IgD-negative memory B cell (primary cell): ENCODE measurements at regions not wholly inside any gene's neighbourhood (a gene's known extent, or its start where the extent isn't known, plus 50 kb on each side); places are given as distances from the start of the nearest gene placed in this dataset.
A peak's percentile ranks its signal among the peaks of the same experiment; 100 is the strongest.

Source experiments
- H3K27ac Mint-ChIP-seq, 3 donors: one replicate each; pipeline ENCODE4 v1.8.0; 2020 to 2022; ENCODE audit warnings: mild to moderate bottlenecking in 3 of 3, mixed read lengths in 3 of 3, moderate library complexity in 1 of 3
- H3K27me3 Mint-ChIP-seq: one replicate; pipeline ENCODE4 v1.8.0; 2021; ENCODE audit warnings: mixed read lengths
- H3K36me3 Mint-ChIP-seq: one replicate; pipeline ENCODE4 v1.8.0; 2020; ENCODE audit warnings: mild to moderate bottlenecking, mixed read lengths
- H3K4me1 Mint-ChIP-seq, 3 donors: one replicate each; pipeline ENCODE4 v1.8.0; 2020 to 2022; ENCODE audit warnings: mixed read lengths in 3 of 3, mild to moderate bottlenecking in 1 of 3
- H3K4me3 Mint-ChIP-seq, 4 donors: one replicate each; pipeline ENCODE4 v1.8.0; 2020 to 2022; ENCODE audit warnings: mild to moderate bottlenecking in 4 of 4, mixed read lengths in 4 of 4, moderate library complexity in 3 of 4
- H3K9me3 Mint-ChIP-seq, 3 donors: one replicate each; pipeline ENCODE4 v1.8.0; 2020 to 2021; ENCODE audit warnings: mixed read lengths in 3 of 3, mild to moderate bottlenecking in 1 of 3

DNA sequence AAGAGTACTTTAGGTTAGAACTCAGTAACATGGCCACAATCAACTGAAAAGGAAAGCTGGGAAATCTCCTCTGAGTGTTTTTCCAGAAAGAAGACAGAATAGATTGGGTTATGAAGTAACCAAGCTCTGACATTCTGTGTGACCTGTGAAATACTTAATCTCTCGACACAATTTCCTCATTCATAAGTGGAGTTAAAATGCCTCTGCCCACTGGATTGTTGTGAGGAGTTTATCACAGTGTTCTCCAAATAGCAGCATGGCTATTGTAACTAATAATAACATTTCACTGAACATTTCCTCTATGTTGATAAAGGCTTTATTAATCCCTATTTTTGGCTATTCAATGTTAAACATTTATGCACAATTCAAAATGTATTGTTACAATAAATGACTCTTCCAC, 311.0 kb downstream of the GABRB2 start:
- H3K9me3 Mint-ChIP-seq = no peaks in the 10 kb centered on the region

DNA sequence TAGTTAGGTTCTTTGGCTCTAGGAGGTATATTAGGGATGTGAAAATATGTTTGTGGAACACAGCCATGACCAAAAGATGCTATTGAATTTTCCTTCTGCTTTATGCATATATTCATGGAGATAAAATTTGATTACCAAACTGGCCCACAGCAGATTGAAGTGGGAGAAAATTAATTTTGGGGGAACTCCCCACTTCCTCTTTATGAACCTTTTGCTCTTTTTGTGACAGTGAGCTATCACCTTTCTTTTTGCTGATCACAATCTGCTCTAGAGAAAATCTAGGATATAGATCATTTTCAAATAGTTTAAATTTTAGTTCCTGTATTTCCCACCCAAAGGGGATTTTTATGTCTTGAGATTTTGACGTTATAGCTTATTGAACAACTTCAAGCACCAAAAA, 313.0 kb downstream of the GABRB2 start:
- Mint-ChIP-seq H3K4me1 (no peaks in the 10 kb centered on the region), H3K27ac (no peak overlapping the region), H3K9me3 (no peaks in the 10 kb centered on the region), H3K4me3 (no peak overlapping the region), H3K36me3 (no peaks in the 10 kb centered on the region), H3K27me3 (no peaks in the 10 kb centered on the region)

More for the DNA sequence above, 311.0 kb downstream of the GABRB2 start:
- Mint-ChIP-seq H3K36me3 (no peaks in the 10 kb centered on the region), H3K27me3 (no peaks in the 10 kb centered on the region), H3K27ac (no peak overlapping the region), H3K4me3 (no peak overlapping the region), H3K4me1 (no peaks in the 10 kb centered on the region)

DNA sequence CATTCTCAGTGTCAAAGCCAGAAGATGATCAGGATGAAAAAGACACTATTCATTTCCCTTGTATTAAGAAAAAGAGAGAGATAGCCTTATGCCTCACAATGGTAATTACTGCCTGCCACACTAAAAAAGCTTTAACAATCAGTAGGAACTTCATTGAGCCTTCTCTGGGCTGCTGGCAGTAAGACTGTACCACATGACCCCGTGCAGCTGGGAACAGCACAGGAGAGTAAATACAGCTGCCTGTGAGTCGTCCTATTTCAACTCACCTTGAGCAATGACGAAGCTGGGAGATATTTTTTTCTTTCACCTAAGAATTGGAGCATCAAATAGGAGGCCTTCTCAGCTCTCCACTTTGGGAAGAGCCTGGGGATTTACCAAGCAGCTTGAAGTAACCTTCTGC, 316.3 kb downstream of the GABRB2 start:
- no peaks in the 10 kb centered on the region for H3K27me3 Mint-ChIP-seq
- H3K27ac Mint-ChIP-seq = no peak overlapping the region
- no peaks in the 10 kb centered on the region for H3K36me3 Mint-ChIP-seq
- no peak overlapping the region for H3K4me3 Mint-ChIP-seq
- H3K9me3 Mint-ChIP-seq = no peaks in the 10 kb centered on the region
- H3K4me1 Mint-ChIP-seq = no peaks in the 10 kb centered on the region

DNA sequence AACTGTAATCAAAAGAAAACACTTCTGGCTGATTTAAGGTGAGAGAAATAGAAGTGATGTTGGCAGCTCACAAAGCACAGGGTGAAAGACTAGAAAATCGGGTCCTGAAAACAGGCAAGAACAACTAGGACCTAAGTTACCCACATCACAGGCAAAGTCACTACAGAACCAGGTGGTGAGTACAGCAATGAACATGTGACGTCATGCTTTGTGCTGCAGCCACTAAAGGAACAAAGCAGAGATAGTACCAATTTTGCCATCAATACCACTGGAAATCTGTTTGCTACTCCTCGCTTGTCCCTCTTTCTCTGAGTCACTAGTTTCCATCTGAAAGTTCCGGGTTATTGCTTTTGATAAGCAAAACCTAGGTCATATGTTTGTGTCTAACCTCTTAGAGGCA, 326.7 kb downstream of the GABRB2 start:
- no peaks in the 10 kb centered on the region for H3K27me3 Mint-ChIP-seq
- no peak overlapping the region for H3K4me3 Mint-ChIP-seq
- H3K36me3 Mint-ChIP-seq = no peaks in the 10 kb centered on the region
- H3K9me3 Mint-ChIP-seq = peaks cover 3 to 6% (median 3%) of the 10 kb centered on the region in 3 donors
- no peak overlapping the region for H3K27ac Mint-ChIP-seq
- H3K4me1 Mint-ChIP-seq = no peaks in the 10 kb centered on the region

DNA sequence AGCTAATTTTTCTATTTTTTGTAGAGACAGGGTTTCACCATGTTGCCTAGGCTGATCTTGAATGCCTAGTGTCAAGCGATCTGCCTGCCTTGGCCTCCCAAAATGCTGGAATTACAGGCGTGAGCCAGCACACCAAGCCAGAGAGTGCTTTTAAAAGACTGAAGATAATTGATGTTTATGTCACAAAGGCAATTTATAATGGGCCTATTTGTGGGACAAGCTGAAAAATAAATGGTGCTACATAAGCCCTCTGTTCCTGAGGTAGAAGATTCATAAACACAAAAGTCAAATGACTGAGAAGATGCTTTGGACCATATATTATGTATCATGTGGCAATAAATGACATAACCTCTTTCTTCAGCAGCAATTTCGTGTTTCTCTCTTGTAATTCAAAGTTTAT, 329.6 kb downstream of the GABRB2 start:
- H3K36me3 Mint-ChIP-seq = no peaks in the 10 kb centered on the region
- peaks cover 0 to 3% (median 2%) of the 10 kb centered on the region in 3 donors for H3K9me3 Mint-ChIP-seq
- H3K4me3 Mint-ChIP-seq = no peak overlapping the region
- H3K4me1 Mint-ChIP-seq = no peaks in the 10 kb centered on the region
- H3K27me3 Mint-ChIP-seq = no peaks in the 10 kb centered on the region
- no peak overlapping the region for H3K27ac Mint-ChIP-seq

DNA sequence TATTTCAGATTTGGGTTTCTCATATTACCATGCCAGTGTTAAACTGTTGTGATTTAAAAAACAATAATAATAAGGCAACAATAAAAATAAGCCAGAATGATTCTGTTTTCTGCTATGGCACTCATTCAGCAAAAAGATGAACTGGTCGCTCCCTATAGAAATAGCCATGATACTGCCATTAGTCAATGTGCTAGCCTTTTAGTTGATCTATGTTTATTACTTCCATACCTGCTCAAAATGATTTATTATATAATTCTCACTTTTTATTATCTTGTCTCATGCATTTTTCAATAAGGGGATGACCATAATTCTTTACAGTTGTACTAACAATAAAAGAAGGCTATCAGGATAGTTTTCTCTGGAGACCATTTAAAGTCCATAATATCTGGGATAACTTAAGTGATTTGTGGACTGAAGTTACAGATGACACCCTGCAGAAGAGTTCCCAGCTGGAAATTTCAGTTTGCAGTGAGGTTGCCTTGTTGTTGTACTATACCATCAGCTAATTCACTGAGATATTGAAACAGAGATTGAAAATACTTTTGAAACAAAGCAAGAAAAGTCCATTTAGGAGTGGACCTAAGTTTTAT, 334.3 kb downstream of the GABRB2 start:
- H3K4me1 Mint-ChIP-seq = no peaks in the 10 kb centered on the region
- H3K9me3 Mint-ChIP-seq = peaks cover 0 to 4% (median 0%) of the 10 kb centered on the region in 3 donors
- H3K4me3 Mint-ChIP-seq = no peak overlapping the region
- no peaks in the 10 kb centered on the region for H3K27me3 Mint-ChIP-seq
- H3K36me3 Mint-ChIP-seq = peaks cover 2% of the 10 kb centered on the region
- H3K27ac Mint-ChIP-seq = no peak overlapping the region

DNA sequence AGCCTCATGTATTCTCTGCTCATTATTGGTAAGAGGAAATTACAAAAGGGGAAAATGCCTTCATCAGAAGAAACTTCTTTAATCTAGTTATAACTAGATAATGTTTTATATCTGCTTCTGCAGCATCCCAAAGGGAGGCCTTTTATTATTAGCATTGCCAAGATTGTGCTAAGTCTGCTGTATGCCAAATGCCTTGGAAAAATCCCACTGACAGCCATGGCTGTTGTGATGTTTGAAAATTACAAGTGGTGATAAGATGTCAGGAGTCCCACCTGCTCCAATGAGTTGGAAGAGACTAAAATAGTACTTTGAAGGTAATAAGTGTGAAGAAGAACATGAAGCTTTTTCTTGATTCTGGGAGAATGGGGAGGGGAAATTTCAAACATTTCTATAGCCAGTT, 345.0 kb downstream of the GABRB2 start:
- H3K4me3 Mint-ChIP-seq = no peak overlapping the region
- peaks cover 0 to 3% (median 2%) of the 10 kb centered on the region in 3 donors for H3K9me3 Mint-ChIP-seq
- no peaks in the 10 kb centered on the region for H3K36me3 Mint-ChIP-seq

DNA sequence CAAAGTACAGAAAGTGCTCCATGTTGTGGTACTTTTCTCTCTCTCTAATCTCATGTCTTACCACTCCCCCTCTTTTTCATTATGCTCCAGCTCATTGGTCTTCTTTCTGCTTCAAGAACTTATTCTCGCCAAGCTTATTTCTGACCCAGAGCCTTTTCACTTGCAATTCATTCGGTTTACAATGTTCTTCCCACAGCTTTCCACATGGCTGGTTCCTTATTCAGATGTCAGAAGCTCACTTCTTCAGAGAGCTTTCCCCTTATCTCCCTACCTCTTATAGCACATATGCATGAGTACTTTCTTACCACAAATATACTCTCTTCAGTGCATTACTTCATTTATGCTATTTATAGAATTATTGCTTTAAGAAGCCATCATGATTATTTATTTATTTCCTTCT, 338.8 kb upstream of the ATP10B start:
- Mint-ChIP-seq H3K27me3 (no peaks in the 10 kb centered on the region), H3K4me1 (no peaks in the 10 kb centered on the region), H3K4me3 (no peak overlapping the region), H3K27ac (no peak overlapping the region), H3K9me3 (no peaks in the 10 kb centered on the region), H3K36me3 (no peaks in the 10 kb centered on the region)

More for the DNA sequence above, 345.0 kb downstream of the GABRB2 start:
- Mint-ChIP-seq H3K4me1 (no peaks in the 10 kb centered on the region), H3K27ac (no peak overlapping the region), H3K27me3 (no peaks in the 10 kb centered on the region)

DNA sequence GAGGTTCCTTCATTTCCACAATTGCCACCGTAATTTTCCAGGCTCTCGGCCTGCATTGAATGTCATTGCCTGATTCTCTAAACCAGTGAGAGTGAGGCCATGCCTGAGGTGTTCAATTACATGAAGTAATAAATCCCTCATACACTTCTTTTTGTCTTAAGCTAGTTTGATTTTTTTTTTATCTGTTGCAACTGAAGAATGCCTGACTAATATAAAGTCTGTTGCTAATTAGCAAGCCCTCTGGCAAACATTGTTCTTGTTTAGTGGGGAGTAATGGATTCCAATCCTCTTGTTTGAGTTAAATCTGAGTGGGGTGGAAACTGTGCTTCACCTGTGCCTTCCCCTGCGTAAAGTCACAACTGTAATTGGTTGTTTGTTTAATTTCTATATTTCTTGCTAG, 338.1 kb upstream of the ATP10B start:
- no peaks in the 10 kb centered on the region for H3K9me3 Mint-ChIP-seq

DNA sequence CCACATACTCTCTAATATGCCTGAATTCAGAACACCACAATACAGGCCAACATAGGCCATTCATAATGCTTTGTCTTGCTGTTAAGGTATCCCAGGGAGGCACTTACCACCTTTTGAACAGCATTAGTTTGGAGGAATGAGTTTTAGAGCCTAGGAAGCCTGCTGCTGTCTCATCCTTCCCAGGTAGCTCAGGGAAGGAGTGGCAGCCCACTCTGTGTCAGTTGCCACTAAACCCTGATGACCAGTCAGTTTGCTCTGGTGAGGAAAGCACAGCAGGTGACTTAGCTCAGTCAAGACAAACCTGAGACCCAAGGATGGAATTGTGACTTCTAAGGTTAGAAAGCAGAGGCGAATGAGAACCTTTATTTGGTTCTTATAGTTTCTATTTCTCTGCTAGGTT, 337.4 kb upstream of the ATP10B start:
- Mint-ChIP-seq H3K4me3 (no peak overlapping the region), H3K4me1 (no peaks in the 10 kb centered on the region), H3K27ac (no peak overlapping the region), H3K27me3 (no peaks in the 10 kb centered on the region), H3K9me3 (no peaks in the 10 kb centered on the region), H3K36me3 (no peaks in the 10 kb centered on the region)

More for the DNA sequence above, 338.1 kb upstream of the ATP10B start:
- Mint-ChIP-seq H3K36me3 (no peaks in the 10 kb centered on the region), H3K27me3 (no peaks in the 10 kb centered on the region), H3K27ac (no peak overlapping the region), H3K4me3 (no peak overlapping the region), H3K4me1 (no peaks in the 10 kb centered on the region)

DNA sequence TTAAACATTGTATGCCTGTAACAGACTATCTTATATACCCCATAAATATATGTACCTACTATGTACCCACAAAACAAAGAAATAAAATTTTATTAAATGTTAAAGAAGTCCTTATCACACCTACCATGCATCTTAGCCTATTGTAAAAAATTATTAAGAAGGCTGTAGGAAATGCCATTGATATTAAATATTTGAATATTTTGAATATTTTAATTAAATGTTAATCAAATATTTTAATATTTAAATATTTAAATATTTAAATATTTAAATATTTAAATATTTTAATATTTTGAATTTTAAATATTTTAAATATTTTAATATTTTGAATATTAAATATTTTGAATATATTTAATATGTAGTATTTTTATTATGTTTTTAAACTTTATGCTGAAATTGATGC, 331.5 kb upstream of the ATP10B start:
- no peaks in the 10 kb centered on the region for H3K4me1 Mint-ChIP-seq
- H3K27ac Mint-ChIP-seq = no peak overlapping the region
- H3K27me3 Mint-ChIP-seq = no peaks in the 10 kb centered on the region
- H3K9me3 Mint-ChIP-seq = peaks cover 0 to 7% (median 0%) of the 10 kb centered on the region in 3 donors
- no peak overlapping the region for H3K4me3 Mint-ChIP-seq
- H3K36me3 Mint-ChIP-seq = no peaks in the 10 kb centered on the region

DNA sequence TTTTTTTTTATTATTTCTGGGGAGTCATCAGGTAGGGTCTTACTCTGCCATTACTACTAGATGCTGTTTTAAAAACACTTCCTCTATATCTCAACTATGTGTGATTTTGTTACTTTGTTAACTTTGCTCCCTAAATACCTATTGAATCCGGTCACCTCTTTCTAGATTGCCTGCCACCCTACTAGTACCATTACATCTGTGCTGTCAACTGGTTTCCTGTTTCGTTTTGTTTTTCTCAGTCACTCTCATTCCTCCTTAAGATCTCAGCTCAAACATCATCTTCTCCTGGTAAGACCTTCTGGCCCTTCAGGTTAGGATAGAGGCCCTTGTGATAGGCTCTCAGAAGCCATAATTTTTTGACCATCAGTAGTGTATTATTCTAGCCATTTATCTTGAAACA, 324.2 kb upstream of the ATP10B start:
- no peak overlapping the region for H3K4me3 Mint-ChIP-seq
- H3K27ac Mint-ChIP-seq = no peak overlapping the region
- no peaks in the 10 kb centered on the region for H3K27me3 Mint-ChIP-seq
- H3K9me3 Mint-ChIP-seq = peaks cover 0 to 2% (median under 1%) of the 10 kb centered on the region in 3 donors
- H3K36me3 Mint-ChIP-seq = no peaks in the 10 kb centered on the region
- H3K4me1 Mint-ChIP-seq = no peaks in the 10 kb centered on the region

DNA sequence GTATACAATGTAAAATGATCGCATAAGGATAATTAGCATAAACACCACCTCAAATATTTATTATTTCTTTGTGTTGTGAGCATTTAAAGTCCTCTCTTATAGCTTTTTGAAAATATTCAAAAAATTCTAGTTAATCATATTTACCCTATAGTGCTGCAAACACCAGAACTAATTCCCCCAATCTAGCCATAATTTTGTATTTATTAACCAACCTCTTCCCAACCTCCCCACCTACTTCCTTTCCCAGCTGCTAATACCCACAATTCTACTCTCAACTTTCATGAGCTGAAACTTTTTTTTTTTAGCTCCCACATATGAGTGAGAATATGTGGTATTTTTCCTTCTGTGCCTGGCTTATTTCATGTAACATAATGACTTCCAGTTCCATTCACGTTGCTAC, 317.8 kb upstream of the ATP10B start:
- H3K4me3 Mint-ChIP-seq = no peak overlapping the region
- no peaks in the 10 kb centered on the region for H3K36me3 Mint-ChIP-seq
- H3K9me3 Mint-ChIP-seq = peaks cover 0 to 6% (median 0%) of the 10 kb centered on the region in 3 donors
- H3K27ac Mint-ChIP-seq = no peak overlapping the region
- no peaks in the 10 kb centered on the region for H3K4me1 Mint-ChIP-seq
- H3K27me3 Mint-ChIP-seq = no peaks in the 10 kb centered on the region

DNA sequence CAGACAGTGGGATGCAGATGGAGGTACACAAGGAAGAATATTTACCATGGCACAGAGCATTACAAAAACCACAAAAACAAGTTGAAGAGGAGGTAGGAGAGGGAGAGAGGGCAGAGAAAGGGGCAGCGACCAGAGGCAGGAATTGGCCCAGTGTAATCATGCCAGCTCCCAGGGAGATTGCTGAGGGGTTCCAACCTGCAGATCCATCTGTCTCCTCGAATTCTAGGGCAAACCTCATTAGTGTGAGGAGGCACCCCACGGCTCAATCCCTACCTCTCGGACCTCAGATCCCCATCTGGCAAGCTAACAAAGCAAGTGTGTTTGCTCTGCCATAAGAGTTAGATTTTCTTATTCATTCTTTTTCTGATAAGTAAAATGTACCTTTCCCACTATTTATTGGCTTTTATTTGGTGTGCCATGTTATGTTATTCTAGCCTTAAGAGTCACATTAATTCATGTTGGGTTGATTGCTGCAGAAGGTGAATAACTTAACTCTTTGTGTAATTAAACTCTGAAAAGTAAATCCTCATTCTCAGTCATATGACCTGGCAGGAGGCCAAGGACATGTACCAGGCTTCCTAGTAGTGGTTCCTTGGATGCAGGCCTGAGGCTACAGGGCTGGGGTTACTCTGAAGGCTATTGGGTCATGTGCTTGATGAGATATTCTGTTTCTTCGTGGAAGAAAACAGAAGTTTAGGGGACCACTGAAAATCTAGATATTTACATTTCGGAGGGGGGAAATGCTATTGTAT, 315.2 kb upstream of the ATP10B start:
- Mint-ChIP-seq H3K9me3 (peaks cover 0 to 8% (median 2%) of the 10 kb centered on the region in 3 donors), H3K4me3 (no peak overlapping the region), H3K27me3 (no peaks in the 10 kb centered on the region), H3K36me3 (no peaks in the 10 kb centered on the region), H3K4me1 (no peaks in the 10 kb centered on the region), H3K27ac (no peak overlapping the region)

DNA sequence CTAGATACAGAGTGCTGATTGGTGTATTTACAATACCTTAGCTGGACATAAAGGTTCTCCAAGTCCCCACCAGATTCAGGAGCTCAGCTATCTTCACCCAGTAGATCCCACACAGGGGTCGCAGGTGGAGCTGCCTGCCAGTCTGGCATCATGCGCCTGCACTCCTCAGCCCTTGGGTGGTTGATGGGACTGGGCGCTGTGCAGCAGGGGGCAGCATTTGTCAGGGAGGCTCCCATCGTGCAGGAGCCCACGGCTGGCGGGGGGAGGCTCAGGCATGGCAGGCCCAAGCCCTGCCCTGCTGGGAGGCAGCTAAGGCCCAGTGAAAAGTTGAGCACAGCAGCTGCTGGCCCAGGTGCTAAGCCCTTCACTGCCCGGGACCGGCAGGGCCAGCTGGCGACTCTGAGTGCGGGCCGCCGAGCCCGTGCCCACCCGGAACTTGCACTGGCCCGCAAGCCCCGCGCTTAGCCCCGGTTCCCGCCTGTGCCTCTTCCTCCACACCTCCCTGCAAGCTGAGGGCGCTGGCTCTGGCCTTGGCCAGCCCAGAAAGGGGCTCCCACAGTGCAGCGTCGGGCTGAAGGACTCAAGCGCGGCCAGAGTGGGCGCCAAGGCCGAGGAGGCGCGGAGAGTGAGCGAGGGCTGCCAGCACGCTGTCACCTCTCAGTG, 314.1 kb upstream of the ATP10B start:
- Mint-ChIP-seq H3K36me3 (no peaks in the 10 kb centered on the region), H3K9me3 (peaks cover 0 to 8% (median 2%) of the 10 kb centered on the region in 3 donors), H3K27me3 (no peaks in the 10 kb centered on the region), H3K4me1 (no peaks in the 10 kb centered on the region), H3K4me3 (no peak overlapping the region), H3K27ac (peak overlapping the region in 1 of 3 donors; percentile 69)

DNA sequence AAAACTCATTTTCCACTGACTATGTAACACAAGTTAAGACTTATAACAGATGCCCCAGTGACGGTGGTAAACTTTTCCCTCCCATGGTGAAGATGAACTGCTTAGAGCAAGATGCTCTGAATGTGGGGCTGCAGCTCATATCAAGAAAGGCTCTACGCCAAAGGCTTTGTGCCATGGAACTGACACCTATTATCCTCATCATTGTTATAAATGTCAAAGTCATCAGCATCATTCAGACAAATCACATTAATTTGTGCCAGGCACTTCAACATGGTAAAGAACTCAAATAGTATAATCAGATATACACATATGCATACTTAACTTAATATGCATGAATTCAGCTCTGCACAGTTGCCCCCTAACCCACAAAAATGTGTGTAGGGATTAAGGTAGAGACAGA, 305.9 kb upstream of the ATP10B start:
- Mint-ChIP-seq H3K36me3 (no peaks in the 10 kb centered on the region), H3K27ac (no peak overlapping the region), H3K9me3 (peaks cover 4 to 6% (median 4%) of the 10 kb centered on the region in 3 donors), H3K4me3 (no peak overlapping the region), H3K27me3 (peaks cover 3% of the 10 kb centered on the region), H3K4me1 (no peaks in the 10 kb centered on the region)
